HG03460 (cell line): ENCODE measurements at regions not wholly inside any gene's neighbourhood (a gene's known extent, or its start where the extent isn't known, plus 50 kb on each side); places are given as distances from the start of the nearest gene placed in this dataset.
"Not testable (repeated sequence)": the region's sequence is repeated elsewhere in the genome, so short reads cannot be mapped to it uniquely, and the experiment has no call there.

Experiments
- ATAC-seq: cut with Tn5 transposase; IDR thresholded peaks from one replicate; pipeline ENCODE4 v1.9.1; 2021; ENCODE audit not compliant: unreplicated experiment

DNA sequence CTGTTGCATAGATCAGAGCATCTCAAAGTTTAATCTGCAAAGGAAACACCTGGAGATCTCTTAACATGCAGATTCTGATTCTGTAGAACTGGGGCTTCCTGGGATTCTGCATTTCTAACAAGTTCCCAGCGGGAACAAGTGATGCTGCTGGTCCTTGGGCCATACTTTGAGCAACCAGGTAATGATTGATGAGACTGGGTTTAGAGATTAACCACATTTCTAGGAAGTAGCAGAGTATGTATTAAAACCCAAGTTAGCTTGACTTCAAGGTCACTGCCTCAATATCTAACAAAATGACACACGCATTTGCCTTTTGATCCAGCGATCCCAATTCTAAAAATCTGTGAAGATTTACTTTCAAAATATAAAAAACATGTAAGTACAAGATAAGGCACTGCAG lies 83.0 kb upstream of the DTNBP1 start:
- no peak for ATAC-seq

DNA sequence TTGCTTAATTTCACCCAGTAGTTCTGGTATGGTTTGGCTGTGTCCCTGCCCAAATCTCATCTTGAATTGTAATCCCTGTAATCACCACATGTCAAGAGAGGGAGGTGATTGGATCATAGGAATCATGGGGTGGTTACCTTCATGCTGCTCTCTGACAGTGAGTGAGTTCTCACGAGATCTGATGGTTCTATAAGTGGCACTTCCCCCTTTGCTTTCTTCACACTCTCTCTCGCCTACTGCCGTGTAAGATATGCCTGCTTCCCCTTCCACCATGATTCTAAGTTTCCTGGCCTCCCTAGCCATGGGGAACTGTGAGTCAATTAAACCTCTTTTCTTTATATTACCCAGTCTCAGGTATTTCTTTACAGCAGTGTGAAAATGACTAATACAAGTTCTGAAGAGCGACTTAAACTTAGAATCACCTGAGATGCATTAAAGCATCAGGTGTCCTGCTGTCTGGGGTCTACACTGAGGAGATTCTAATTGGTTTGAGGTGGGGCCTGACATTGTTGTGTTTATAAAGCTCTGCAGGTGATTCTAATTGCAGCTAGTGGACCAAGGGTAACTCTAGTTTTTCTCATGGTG lies 82.1 kb upstream of the DTNBP1 start:
- ATAC-seq, result no peak

GRCh38 chr6:15742013-15742412 lies 79.2 kb upstream of the DTNBP1 start:
- ATAC-seq, result not testable (repeated sequence)

DNA sequence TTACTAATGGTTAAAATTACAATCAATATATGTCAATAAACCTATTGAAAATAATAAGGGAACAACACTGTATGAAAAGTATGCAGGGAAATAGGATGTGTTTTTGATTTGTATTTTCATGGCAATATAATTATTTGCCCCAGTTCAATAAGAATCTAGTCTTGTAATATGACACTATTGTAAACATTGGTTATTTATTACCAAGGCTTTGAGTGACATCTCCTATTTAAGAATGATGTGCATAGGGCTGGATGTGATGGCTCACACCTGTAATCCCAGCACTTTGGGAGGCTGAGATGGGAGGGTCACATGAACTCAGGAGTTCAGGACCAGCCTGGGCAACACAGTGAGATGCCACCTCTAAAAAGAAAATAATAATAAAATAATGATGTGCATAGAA lies 78.6 kb upstream of the DTNBP1 start:
- no peak for ATAC-seq

GRCh38 chr6:15739867-15740266 lies 77.0 kb upstream of the DTNBP1 start:
- no peak for ATAC-seq

DNA sequence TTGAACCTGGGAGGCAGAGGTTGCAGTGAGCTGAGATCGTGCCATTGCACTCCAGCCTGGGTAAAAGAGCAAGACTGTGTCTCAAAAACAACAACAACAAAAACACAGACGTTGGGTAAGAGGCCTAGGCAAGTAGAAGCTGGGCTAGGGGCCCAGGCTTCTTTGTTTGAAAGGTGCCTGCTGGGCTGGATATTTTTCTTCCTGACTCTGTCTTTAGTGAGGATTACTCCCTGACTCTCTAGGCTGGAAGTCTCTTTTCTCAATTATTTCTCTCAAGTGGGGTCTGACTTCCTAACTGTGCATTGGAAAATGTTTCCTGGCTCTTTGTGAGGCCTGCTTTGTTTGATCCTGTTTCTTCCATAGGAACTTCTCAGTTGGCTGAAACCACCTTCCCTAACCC lies 76.5 kb upstream of the DTNBP1 start:
- ATAC-seq, result no peak

- ATAC-seq, result not testable (repeated sequence)
These were observed 75.4 kb upstream of the DTNBP1 start for GRCh38 chr6:15738195-15738594.

DNA sequence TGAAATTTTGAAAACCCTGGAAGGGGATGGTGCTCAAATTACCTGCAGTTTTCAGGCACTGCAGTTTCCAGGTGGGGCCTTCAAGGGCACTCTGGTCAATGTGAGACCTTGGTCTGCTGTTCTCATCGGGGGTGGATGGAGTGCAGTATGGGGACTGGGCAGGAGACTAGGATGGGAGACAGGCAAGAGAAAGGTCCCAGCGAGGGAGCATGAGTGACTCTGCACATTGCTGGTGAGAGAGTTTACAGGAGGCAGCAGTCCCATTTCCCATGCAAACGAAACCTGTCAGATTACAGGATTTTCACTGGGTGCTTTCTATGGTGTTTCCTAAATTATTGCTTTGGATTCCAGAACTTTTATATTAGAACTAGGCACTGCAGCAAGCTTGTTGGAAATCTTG lies 73.5 kb upstream of the DTNBP1 start:
- no peak for ATAC-seq

DNA sequence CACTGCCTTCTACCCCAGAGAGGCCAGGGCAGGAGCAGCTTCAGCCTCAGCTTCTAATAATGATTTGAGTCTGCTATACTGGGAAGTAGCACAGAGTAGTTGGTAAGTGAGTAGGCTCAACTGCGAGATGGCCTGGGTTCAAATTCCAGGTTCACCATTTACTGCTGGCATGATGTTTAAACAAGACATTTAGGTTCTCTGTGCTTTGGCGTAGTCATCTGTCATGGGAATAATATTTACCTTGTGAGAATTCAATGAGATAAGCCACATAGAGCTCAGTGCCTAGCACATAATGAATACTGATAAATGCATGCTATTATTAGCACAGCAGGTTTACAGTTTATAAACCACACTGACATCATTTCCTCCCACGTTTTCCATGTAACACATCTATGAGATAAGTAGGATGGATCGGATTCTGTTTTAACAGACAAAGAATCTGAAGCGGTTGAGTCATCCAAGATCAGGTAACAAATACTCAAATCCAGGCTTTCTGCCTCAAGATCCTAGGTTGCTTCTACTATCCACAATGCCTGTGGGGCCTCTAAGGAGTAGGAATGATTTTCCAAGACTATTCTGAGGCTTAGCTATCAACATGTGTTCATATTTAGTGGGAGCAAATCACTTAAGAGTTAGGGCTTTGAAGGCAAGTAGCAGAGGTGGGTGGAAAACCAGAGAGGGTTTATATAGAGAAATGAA lies 72.9 kb upstream of the DTNBP1 start:
- ATAC-seq, result no peak

GRCh38 chr6:15734118-15734897 lies 71.5 kb upstream of the DTNBP1 start:
- no peak for ATAC-seq

- no peak for ATAC-seq
These were observed 68.1 kb upstream of the DTNBP1 start for GRCh38 chr6:15730922-15731321.

- ATAC-seq, result no peak
These were observed 67.6 kb upstream of the DTNBP1 start for GRCh38 chr6:15730442-15730841.

- no peak for ATAC-seq
These were observed 59.9 kb upstream of the DTNBP1 start for GRCh38 chr6:15722731-15723130.

GRCh38 chr6:15716889-15717288 lies 54.1 kb upstream of the DTNBP1 start:
- no peak for ATAC-seq

DNA sequence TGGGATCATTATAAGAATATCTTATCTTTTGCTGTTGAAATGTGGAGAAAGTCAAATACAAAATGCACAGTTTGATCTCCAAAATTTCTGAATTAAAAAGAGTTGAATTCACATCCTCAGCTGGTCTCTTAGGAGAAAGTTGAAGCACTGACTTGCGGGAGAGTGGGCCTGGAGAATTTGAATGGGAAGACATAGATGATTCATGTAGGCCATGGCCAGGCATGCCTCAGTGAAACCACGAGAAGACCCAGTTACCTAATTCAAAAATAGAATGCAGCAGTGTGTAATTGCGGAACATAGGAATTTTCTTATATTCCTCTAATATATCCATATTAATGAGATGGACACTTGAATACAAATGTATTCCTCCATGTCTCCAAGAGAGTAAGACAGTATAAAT lies 53.0 kb upstream of the DTNBP1 start:
- ATAC-seq, result no peak

DNA sequence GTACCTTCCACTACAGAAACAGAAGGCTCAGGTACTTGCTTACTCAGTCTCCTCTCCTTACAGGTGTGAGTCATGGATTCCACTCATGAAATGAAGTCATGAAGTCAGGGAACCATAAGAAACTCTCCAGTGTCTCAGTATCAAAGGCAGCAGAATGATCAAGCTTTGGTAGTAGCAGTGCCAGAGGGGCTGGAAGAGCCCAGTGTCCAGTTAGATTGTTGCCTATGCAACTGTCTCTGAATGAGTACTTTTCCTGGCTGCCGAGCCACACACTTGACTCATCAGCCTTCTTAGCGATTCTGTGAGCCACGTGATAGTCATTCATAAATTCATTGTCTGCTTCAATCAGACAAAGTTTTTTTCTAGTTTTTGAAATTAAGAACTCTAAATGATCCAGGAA lies 52.2 kb upstream of the DTNBP1 start:
- no peak for ATAC-seq

- no peak for ATAC-seq
These were observed 51.8 kb upstream of the DTNBP1 start for GRCh38 chr6:15714658-15715057.

- ATAC-seq, result no peak
These were observed 50.5 kb upstream of the DTNBP1 start for GRCh38 chr6:15713325-15713724.

- ATAC-seq, result no peak
These were observed 50.0 kb upstream of the DTNBP1 start for GRCh38 chr6:15712797-15713196.
